NCI-H1092 (cell line): ENCODE measurements at regions not wholly inside any gene's neighbourhood (a gene's known extent, or its start where the extent isn't known, plus 50 kb on each side); places are given as distances from the start of the nearest gene placed in this dataset.
A peak's percentile ranks its signal among the peaks of the same experiment; 100 is the strongest.

Experiments used
- DNase-seq: peaks from one replicate; lab custom pipeline; 2025; lab: John Stamatoyannopoulos, UW

- DNase-seq: peak; percentile 34
Observed at GRCh38 chr12:107402041-107403022, 283.3 kb upstream of the PWP1 start.

- DNase-seq: no peak
Observed at GRCh38 chr12:107404981-107405380, 280.6 kb upstream of the PWP1 start.

- DNase-seq: no peak
Observed at GRCh38 chr12:107405436-107405835, 280.2 kb upstream of the PWP1 start.

GRCh38 chr12:107406932-107407331 lies 278.7 kb upstream of the PWP1 start:
- no peak for DNase-seq

- DNase-seq: no peak
Observed at GRCh38 chr12:107411792-107412535, 273.6 kb upstream of the PWP1 start.

GRCh38 chr12:107415071-107415470 lies 270.5 kb upstream of the PWP1 start:
- DNase-seq: no peak

- DNase-seq: no peak
Observed at GRCh38 chr12:107415834-107416233, 269.8 kb upstream of the PWP1 start.

- DNase-seq: no peak
Observed at GRCh38 chr12:107417004-107417403, 268.6 kb upstream of the PWP1 start.

- no peak for DNase-seq
Observed at GRCh38 chr12:107418981-107419380, 266.6 kb upstream of the PWP1 start.

- DNase-seq: no peak
Observed at GRCh38 chr12:107423531-107423930, 262.1 kb upstream of the PWP1 start.

- DNase-seq: no peak
Observed at GRCh38 chr12:107429006-107429705, 256.4 kb upstream of the PWP1 start.

GRCh38 chr12:107431942-107432341 lies 253.7 kb upstream of the PWP1 start:
- no peak for DNase-seq

GRCh38 chr12:107435072-107435471 lies 250.5 kb upstream of the PWP1 start:
- DNase-seq: no peak

GRCh38 chr12:107435520-107435919 lies 250.1 kb upstream of the PWP1 start:
- no peak for DNase-seq

- no peak for DNase-seq
Observed at GRCh38 chr12:107436376-107436775, 249.2 kb upstream of the PWP1 start.

GRCh38 chr12:107436836-107437235 lies 248.8 kb upstream of the PWP1 start:
- no peak for DNase-seq

GRCh38 chr12:107437954-107438353 lies 247.6 kb upstream of the PWP1 start:
- no peak for DNase-seq

- no peak for DNase-seq
Observed at GRCh38 chr12:107439026-107439738, 246.4 kb upstream of the PWP1 start.

- no peak for DNase-seq
Observed at GRCh38 chr12:107440606-107441005, 245.0 kb upstream of the PWP1 start.

- DNase-seq: no peak
Observed at GRCh38 chr12:107441665-107442300, 243.8 kb upstream of the PWP1 start.

GRCh38 chr12:107442326-107442987 lies 243.1 kb upstream of the PWP1 start:
- no peak for DNase-seq
